CD1c-positive myeloid dendritic cell (primary cell): ENCODE measurements at regions not wholly inside any gene's neighbourhood (a gene's known extent, or its start where the extent isn't known, plus 50 kb on each side); places are given as distances from the start of the nearest gene placed in this dataset.

ENCODE experiments used
- DNase-seq: peaks from one replicate; pipeline ENCODE4 v3.0.0-alpha.2; 2016; ENCODE audit errors: extremely low spot score

- DNase-seq: no peak
Measured at GRCh38 chr7:156479596-156479995, 161.0 kb upstream of the RNF32 start.

- DNase-seq: no peak
Measured at GRCh38 chr7:156478486-156478885, 162.1 kb upstream of the RNF32 start.

- no peak for DNase-seq
Measured at GRCh38 chr7:156475666-156476065, 164.9 kb upstream of the RNF32 start.

- DNase-seq: no peak
Measured at GRCh38 chr7:156475179-156475578, 165.4 kb upstream of the RNF32 start.

- no peak for DNase-seq
Measured at GRCh38 chr7:156474241-156474743, 166.3 kb upstream of the RNF32 start.

GRCh38 chr7:156473476-156474240 lies 166.9 kb upstream of the RNF32 start:
- DNase-seq: peak; percentile 26

- no peak for DNase-seq
Measured at GRCh38 chr7:156472267-156472666, 168.3 kb upstream of the RNF32 start.

- no peak for DNase-seq
Measured at GRCh38 chr7:156470399-156471320, 169.9 kb upstream of the RNF32 start.

GRCh38 chr7:156466955-156467625 lies 173.5 kb upstream of the RNF32 start:
- DNase-seq: no peak

- DNase-seq: no peak
Measured at GRCh38 chr7:156466272-156466671, 174.3 kb upstream of the RNF32 start.

- no peak for DNase-seq
Measured at GRCh38 chr7:156465186-156465585, 175.4 kb upstream of the RNF32 start.

- DNase-seq: no peak
Measured at GRCh38 chr7:156464339-156464738, 176.2 kb upstream of the RNF32 start.

GRCh38 chr7:156463280-156463679 lies 177.3 kb upstream of the RNF32 start:
- DNase-seq: no peak

GRCh38 chr7:156461881-156462665 lies 178.5 kb upstream of the RNF32 start:
- DNase-seq: no peak

- no peak for DNase-seq
Measured at GRCh38 chr7:156460858-156461627, 179.5 kb upstream of the RNF32 start.

GRCh38 chr7:156459582-156459981 lies 181.0 kb upstream of the RNF32 start:
- no peak for DNase-seq

- DNase-seq: no peak
Measured at GRCh38 chr7:156459067-156459466, 181.5 kb upstream of the RNF32 start.

GRCh38 chr7:156458011-156458410 lies 182.6 kb upstream of the RNF32 start:
- DNase-seq: no peak

- DNase-seq: no peak
Measured at GRCh38 chr7:156456503-156457115, 184.0 kb upstream of the RNF32 start.

- no peak for DNase-seq
Measured at GRCh38 chr7:156456032-156456431, 184.5 kb upstream of the RNF32 start.
